Activated naive CD4-positive, alpha-beta T cell treated with anti-CD3 and anti-CD28 coated beads for 36 hours (primary cell): ENCODE measurements at regions not wholly inside any gene's neighbourhood (a gene's known extent, or its start where the extent isn't known, plus 50 kb on each side); places are given as distances from the start of the nearest gene placed in this dataset.
A peak's percentile ranks its signal among the peaks of the same experiment; 100 is the strongest.
"Not testable (repeated sequence)": the region's sequence is repeated elsewhere in the genome, so short reads cannot be mapped to it uniquely, and the experiment has no call there.

Experiments
- CTCF ChIA-PET: fragments of 350-600 bp; sonication (Branson Sonifier 250); formaldehyde crosslinking; loops from one replicate; lab custom pipeline; 2021; ENCODE audit warnings: antibody characterized with exemption; lab: Charles Lee
- DNase-seq: peaks from one replicate; pipeline ENCODE4 v3.0.0-alpha.2; 2020
- H3K27ac Mint-ChIP-seq: one replicate; pipeline ENCODE4 v1.8.0; 2021; ENCODE audit warnings: mild to moderate bottlenecking, mixed read lengths
- H3K27me3 Mint-ChIP-seq: one replicate; pipeline ENCODE4 v1.8.0; 2021; ENCODE audit warnings: low read depth, mixed read lengths
- H3K36me3 Mint-ChIP-seq: one replicate; pipeline ENCODE4 v1.8.0; 2021; ENCODE audit warnings: low read depth, mixed read lengths
- H3K4me1 Mint-ChIP-seq: one replicate; pipeline ENCODE4 v1.8.0; 2021; ENCODE audit warnings: low read depth, mixed read lengths
- H3K4me3 Mint-ChIP-seq: one replicate; pipeline ENCODE4 v1.8.0; 2021; ENCODE audit warnings: mild to moderate bottlenecking, moderate library complexity, mixed read lengths
- H3K9me3 Mint-ChIP-seq: one replicate; pipeline ENCODE4 v1.8.0; 2021; ENCODE audit warnings: mixed read lengths
- intact Hi-C: fragments of 100-400 bp; cut with micrococcal nuclease; formaldehyde crosslinking; loops from one replicate; pipeline ENCODE4 v1.15.1; 2023

GRCh38 chr13:59279576-59279975, 884.2 kb downstream of the DIAPH3 start:
- Mint-ChIP-seq H3K4me1 (no peaks in the 10 kb centered on the region), H3K4me3 (no peak overlapping the region), H3K27ac (no peak overlapping the region), H3K27me3 (peaks cover 15% of the 10 kb centered on the region), H3K9me3 (no peaks in the 10 kb centered on the region), H3K36me3 (no peaks in the 10 kb centered on the region)
- no peak for DNase-seq
- intact Hi-C loops, result no loop called here
- CTCF ChIA-PET, result interaction anchor here (0.7 kb wide), 1 partner anchor 996 kb away, joined by 4 read pairs; no protein-coding TSS in a partner anchor

- no peak for DNase-seq
- Mint-ChIP-seq H3K4me1 (no peaks in the 10 kb centered on the region), H3K27me3 (peaks cover 15% of the 10 kb centered on the region), H3K27ac (no peak overlapping the region), H3K9me3 (no peaks in the 10 kb centered on the region), H3K4me3 (no peak overlapping the region), H3K36me3 (no peaks in the 10 kb centered on the region)
- intact Hi-C loops, result no loop called here
- CTCF ChIA-PET, result no interaction called here
These were observed 883.4 kb downstream of the DIAPH3 start for GRCh38 chr13:59280297-59280696.

DNA sequence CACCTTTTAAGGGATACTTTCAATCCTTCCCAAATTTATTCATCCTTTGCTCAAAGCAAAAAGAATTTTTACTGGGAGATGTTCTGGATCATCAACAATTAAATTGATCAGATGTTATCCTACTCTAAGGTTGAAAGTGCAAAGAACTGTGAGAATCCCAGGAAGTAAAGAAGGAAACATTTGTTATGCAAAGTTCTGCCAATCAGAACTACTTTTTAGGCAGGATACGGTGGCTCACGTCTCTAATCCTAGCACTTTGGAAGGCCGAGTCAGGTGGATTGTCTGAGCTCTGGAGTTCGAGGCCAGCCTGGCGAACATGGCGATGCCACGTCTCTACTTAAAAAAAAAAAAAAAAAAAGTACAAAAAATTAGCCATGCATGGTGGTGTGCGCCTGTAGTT, 882.3 kb downstream of the DIAPH3 start:
- CTCF ChIA-PET, result interaction anchor here (0.7 kb wide), 2 partner anchors 186 to 449 kb away, joined by 3 read pairs; no protein-coding TSS in a partner anchor
- H3K27me3 Mint-ChIP-seq, result peaks cover 11% of the 10 kb centered on the region
- DNase-seq, result no peak
- intact Hi-C loops, result no loop called here
- no peaks in the 10 kb centered on the region for H3K4me1 Mint-ChIP-seq
- H3K36me3 Mint-ChIP-seq, result no peaks in the 10 kb centered on the region
- H3K9me3 Mint-ChIP-seq, result no peaks in the 10 kb centered on the region
- H3K4me3 Mint-ChIP-seq, result no peak overlapping the region
- H3K27ac Mint-ChIP-seq, result no peak overlapping the region

DNA sequence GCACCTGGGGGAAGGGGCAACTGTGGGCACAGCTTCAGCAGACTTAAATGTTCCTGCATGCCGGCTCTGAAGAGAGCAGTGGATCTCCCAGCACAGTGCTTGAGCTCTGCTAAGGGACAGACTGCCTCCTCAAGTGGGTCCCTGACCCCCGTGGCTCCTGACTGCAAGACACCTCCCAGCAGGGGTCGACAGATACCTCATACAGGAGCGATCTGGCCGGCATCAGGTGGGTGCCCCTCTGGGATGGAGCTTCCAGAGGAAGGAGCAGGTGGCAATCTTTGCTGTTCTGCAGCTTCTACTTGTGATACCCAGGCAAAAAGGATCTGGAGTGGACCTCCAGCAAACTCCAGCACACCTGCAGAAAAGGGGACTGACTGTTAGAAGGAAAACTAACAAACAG, 871.5 kb downstream of the DIAPH3 start:
- peaks cover 11% of the 10 kb centered on the region for H3K27me3 Mint-ChIP-seq
- DNase-seq, H3K36me3 Mint-ChIP-seq, H3K4me3 Mint-ChIP-seq, intact Hi-C loops, H3K27ac Mint-ChIP-seq, H3K4me1 Mint-ChIP-seq, H3K9me3 Mint-ChIP-seq: not testable (repeated sequence)
- CTCF ChIA-PET, result interaction anchor here (0.6 kb wide), 1 partner anchor 83 kb away, joined by 6 read pairs; no protein-coding TSS in a partner anchor

- peaks cover 1% of the 10 kb centered on the region for H3K36me3 Mint-ChIP-seq
- H3K4me1 Mint-ChIP-seq, result no peaks in the 10 kb centered on the region
- intact Hi-C loops, result no loop called here
- no peak overlapping the region for H3K27ac Mint-ChIP-seq
- CTCF ChIA-PET, result no interaction called here
- H3K27me3 Mint-ChIP-seq, result peaks cover 3% of the 10 kb centered on the region
- H3K9me3 Mint-ChIP-seq, result peaks cover 5% of the 10 kb centered on the region
- DNase-seq, result no peak
- no peak overlapping the region for H3K4me3 Mint-ChIP-seq
These were observed 864.1 kb downstream of the DIAPH3 start for GRCh38 chr13:59299584-59299983.

- Mint-ChIP-seq H3K9me3 (peaks cover 5% of the 10 kb centered on the region), H3K36me3 (peaks cover 1% of the 10 kb centered on the region), H3K4me3 (no peak overlapping the region), H3K4me1 (no peaks in the 10 kb centered on the region), H3K27ac (no peak overlapping the region), H3K27me3 (peaks cover 3% of the 10 kb centered on the region)
- intact Hi-C loops, result no loop called here
- CTCF ChIA-PET, result no interaction called here
- no peak for DNase-seq
These were observed 863.2 kb downstream of the DIAPH3 start for GRCh38 chr13:59300355-59301173.

- H3K4me1 Mint-ChIP-seq, result no peaks in the 10 kb centered on the region
- H3K9me3 Mint-ChIP-seq, result peaks cover 3% of the 10 kb centered on the region
- H3K36me3 Mint-ChIP-seq, result peaks cover 1% of the 10 kb centered on the region
- no peak overlapping the region for H3K4me3 Mint-ChIP-seq
- H3K27me3 Mint-ChIP-seq, result peaks cover 3% of the 10 kb centered on the region
- CTCF ChIA-PET, result no interaction called here
- no peak for DNase-seq
- intact Hi-C loops, result no loop called here
- H3K27ac Mint-ChIP-seq, result no peak overlapping the region
These were observed 862.6 kb downstream of the DIAPH3 start for GRCh38 chr13:59301174-59301567.

GRCh38 chr13:59303433-59303832, 860.3 kb downstream of the DIAPH3 start:
- Mint-ChIP-seq H3K9me3 (no peaks in the 10 kb centered on the region), H3K4me1 (no peaks in the 10 kb centered on the region), H3K27ac (no peak overlapping the region), H3K4me3 (no peak overlapping the region), H3K27me3 (peaks cover 8% of the 10 kb centered on the region), H3K36me3 (no peaks in the 10 kb centered on the region)
- intact Hi-C loops, result no loop called here
- CTCF ChIA-PET, result no interaction called here
- no peak for DNase-seq

DNA sequence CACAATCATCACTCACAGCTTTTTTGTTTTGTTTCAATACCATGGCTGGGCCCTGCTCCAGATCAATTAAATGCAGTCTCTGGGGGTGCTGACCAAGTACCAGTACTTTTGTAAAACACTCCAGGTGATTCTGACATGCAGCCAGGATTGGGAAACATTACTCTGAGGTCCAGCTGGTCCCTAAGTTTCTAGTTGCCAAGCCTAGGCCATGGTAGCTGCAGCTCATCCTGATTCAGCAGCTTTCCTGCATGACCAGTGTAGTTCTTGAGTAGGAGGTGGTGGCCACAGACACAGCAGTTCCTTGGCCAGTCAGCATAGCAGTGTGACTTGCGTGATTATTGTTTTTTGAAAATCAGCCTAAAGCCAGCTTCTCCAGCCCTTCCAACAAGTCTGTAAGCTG, 859.1 kb downstream of the DIAPH3 start:
- CTCF ChIA-PET, result no interaction called here
- Mint-ChIP-seq H3K27me3 (peaks cover 8% of the 10 kb centered on the region), H3K4me3 (no peak overlapping the region), H3K27ac (no peak overlapping the region), H3K4me1 (no peaks in the 10 kb centered on the region), H3K36me3 (no peaks in the 10 kb centered on the region), H3K9me3 (no peaks in the 10 kb centered on the region)
- DNase-seq, result no peak
- intact Hi-C loops, result no loop called here

- CTCF ChIA-PET, result interaction anchor here (1.3 kb wide), 1 partner anchor 17 kb away, joined by 3 read pairs; no protein-coding TSS in a partner anchor
- no peak overlapping the region for H3K27ac Mint-ChIP-seq
- peaks cover 8% of the 10 kb centered on the region for H3K27me3 Mint-ChIP-seq
- H3K9me3 Mint-ChIP-seq, result no peaks in the 10 kb centered on the region
- intact Hi-C loops, result no loop called here
- DNase-seq, result no peak
- no peaks in the 10 kb centered on the region for H3K36me3 Mint-ChIP-seq
- no peaks in the 10 kb centered on the region for H3K4me1 Mint-ChIP-seq
- H3K4me3 Mint-ChIP-seq, result no peak overlapping the region
These were observed 857.8 kb downstream of the DIAPH3 start for GRCh38 chr13:59305896-59306295.

DNA sequence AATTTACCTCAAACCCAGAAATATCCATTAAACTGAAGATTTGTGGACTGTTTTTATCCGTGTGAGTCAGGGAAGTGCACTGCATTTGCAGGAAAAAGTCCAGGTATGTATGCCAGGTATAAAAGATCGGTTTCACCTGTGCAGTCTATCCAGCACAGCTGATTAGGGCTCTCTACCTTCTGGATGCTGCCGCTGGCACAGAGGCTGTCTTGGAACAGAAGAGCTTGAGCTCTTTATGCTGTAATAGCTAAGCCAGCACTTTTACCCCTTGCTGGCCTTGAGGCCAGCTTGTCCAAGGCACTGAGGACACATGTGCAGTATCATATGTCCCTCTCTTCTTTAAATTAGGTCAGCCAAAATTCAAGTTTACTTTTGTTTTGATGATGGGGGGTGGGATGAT, 851.0 kb downstream of the DIAPH3 start:
- Mint-ChIP-seq H3K4me3 (no peak overlapping the region), H3K36me3 (no peaks in the 10 kb centered on the region), H3K27me3 (peaks cover 6% of the 10 kb centered on the region), H3K4me1 (no peaks in the 10 kb centered on the region), H3K27ac (no peak overlapping the region), H3K9me3 (no peaks in the 10 kb centered on the region)
- CTCF ChIA-PET, result no interaction called here
- DNase-seq, result no peak
- intact Hi-C loops, result no loop called here

DNA sequence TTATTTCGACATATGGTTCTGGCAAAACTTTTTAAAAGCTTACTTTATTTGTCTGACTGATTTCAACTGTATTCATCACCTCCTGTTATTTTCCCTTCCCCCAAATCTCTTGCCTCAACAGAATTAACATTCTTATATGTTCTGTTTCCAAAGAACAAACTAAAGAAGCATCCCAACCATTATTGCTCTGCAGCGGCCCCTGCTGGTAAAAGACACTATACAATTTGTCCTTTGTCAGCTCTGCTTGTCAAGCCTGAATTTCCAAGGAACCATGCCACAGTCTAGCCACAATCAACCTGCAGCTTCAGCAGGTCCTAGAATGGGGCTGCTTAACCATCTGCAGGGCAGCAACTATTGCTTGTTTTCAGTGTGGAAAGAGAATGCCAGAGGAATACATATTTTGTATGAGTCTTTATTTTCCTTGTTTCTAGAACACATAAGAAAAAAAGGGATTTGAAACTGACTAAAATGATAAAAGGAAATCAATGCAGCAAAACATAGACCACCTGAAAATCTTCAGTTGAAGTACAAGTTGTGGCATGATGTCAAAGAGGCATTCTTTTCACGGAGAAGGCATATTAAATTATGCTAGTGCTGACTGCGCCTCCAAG, 845.3 kb downstream of the DIAPH3 start:
- no peaks in the 10 kb centered on the region for H3K4me1 Mint-ChIP-seq
- CTCF ChIA-PET, result interaction anchor here (0.9 to 3.2 kb wide), 5 partner anchors 8 to 81 kb away, joined by 3 to 8 read pairs (median 5); no protein-coding TSS in a partner anchor
- intact Hi-C loops, result loop anchor here (1.0 kb wide), 1 partner anchor 1691 kb away; no protein-coding TSS in a partner anchor
- no peaks in the 10 kb centered on the region for H3K9me3 Mint-ChIP-seq
- DNase-seq, result peak; percentile 80
- H3K4me3 Mint-ChIP-seq, result no peak overlapping the region
- peaks cover 17% of the 10 kb centered on the region for H3K27me3 Mint-ChIP-seq
- no peaks in the 10 kb centered on the region for H3K36me3 Mint-ChIP-seq
- no peak overlapping the region for H3K27ac Mint-ChIP-seq
